ENCODE measurements at regions not wholly inside any gene's neighbourhood (a gene's known extent, or its start where the extent isn't known, plus 50 kb on each side); places are given as distances from the start of the nearest gene placed in this dataset.
"Not testable (repeated sequence)": the region's sequence is repeated elsewhere in the genome, so short reads cannot be mapped to it uniquely, and the experiment has no call there.

DNA sequence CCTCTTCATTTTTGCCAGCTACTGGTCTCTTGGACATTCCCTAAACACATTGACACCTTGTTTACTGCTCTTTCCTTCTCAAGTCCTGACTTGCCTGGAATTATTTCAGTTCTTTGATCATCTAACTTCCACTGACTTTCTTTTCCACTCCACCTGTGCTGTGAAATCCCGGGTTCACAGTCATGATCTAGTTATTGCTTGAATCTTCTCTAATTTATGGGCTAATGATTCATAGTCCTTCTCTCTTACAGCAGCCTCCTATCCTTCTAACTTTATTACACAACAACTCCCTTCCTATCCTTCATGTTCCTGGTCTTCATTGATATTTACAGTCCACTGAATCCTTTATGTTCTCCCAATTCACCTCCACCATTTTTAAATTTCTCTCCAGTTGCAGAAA lies 260.1 kb downstream of the C12orf75 start:
- no peak for DNase-seq

DNA sequence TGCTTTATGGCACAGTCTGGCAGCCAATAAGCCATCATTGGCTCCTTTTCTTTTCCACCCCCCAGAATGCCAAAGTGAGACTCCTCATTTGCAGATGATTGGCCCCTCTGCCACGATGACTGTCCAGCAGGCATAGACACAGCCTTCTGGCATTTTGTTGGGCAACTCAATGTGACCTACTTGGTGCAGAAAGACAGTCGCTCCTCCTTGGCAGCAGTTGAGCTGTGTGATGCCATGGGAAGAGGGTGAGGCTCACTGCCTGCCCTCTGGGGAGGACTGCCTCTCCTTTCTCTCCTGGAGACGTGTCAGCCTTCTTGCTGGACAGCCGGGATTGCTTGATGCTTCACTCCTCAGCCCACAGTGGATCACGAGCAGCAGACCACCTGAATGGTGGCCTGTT lies 264.9 kb downstream of the C12orf75 start:
- DNase-seq, result no peak

GRCh38 chr12:105596731-105597130 lies 266.2 kb downstream of the C12orf75 start:
- DNase-seq, result no peak

- DNase-seq, result no peak
Observed at GRCh38 chr12:105598031-105598430, 267.5 kb downstream of the C12orf75 start.

DNA sequence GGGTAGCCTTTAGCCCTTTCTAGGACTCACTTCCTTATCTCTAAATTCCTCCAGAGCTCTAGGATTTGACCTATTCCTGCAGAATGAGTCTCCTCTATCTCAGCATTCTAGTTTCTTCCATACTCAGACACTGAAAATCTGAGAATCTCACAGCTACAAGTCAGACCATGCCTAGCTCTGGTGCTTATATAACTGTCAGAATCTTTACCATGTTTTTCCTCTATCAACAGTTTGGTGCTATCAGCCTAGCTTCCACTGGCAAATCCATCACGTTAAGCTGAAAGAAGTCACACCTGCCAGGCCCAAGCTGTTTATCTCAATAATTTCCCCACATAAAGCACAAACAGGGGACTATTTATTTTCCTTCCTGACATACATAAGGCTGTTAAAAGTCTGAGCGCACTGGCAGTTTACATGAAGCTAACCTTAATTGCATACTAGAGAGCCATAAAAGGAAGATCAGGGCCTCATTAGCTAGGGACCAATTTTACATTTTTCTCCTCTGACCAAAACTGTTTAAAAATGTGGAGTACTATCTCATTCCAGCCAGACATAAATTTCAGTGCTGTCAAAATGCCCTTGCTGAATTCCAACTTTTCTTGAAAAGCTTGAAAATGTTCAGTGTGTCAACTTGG lies 270.5 kb downstream of the C12orf75 start:
- no peak for DNase-seq

- not testable (repeated sequence) for DNase-seq
Observed at GRCh38 chr12:105602312-105602711, 271.8 kb downstream of the C12orf75 start.

GRCh38 chr12:105604281-105604680 lies 273.8 kb downstream of the C12orf75 start:
- not testable (repeated sequence) for DNase-seq

GRCh38 chr12:105606613-105607012 lies 276.1 kb downstream of the C12orf75 start:
- DNase-seq, result not testable (repeated sequence)

DNA sequence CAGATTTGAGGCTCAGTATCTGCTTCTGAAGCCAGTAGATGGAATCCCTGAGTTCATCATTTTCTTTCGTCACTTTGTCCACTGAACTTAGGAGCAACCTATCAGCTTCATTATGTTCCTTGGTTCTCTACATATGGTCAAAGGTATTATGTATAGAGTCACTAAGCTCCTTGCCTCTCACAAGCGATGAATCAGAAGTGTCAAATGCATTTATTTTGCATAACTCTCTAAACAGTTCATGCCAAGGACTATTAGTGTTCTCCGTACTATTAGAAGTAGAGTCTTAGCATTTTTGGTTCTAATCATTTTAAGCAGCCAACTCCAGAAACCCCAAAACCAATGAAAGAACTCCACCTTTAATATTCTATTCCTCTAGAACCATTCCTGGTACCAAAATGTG lies 278.5 kb downstream of the C12orf75 start:
- DNase-seq, result not testable (repeated sequence)

- DNase-seq, result no peak
Observed at GRCh38 chr12:105610459-105610858, 280.0 kb downstream of the C12orf75 start.

DNA sequence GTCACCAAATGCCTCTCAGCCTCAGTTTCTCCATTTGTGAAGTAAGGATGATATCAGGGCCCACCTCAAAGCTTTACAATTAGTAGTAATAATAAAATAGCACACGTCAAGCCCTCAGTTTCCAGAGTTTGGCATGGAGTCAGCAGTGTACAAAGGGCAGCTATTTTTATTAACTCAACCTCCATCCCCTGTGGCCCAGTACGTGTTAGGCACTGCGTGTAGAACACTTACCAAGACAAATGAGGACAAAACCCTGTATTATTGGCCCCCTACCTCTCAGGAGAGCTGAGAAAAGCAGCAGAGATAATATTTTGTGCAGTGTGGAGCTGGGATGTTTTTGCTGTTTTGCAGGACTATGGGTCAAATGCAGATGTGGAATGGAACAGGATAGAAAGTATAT lies 280.8 kb downstream of the C12orf75 start:
- no peak for DNase-seq

DNA sequence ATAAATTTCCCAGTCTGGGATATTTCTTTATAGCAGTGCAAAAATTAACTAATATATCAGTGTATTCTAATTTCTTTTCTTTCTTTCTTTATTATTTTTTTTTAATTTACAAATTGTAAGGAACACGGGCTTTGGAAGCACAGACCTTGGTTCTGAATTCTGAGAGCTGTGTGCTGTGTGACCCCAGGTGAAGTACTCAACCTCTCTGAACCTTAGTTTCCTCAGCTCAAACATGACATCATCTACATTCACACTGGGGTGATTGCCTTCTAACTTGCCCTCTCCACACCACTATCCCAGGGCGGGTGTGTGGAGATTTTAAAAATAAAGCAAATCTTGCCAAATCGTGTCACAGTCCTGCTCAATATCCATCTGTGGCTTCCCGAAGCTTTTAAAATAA lies 282.8 kb downstream of the C12orf75 start:
- no peak for DNase-seq

DNA sequence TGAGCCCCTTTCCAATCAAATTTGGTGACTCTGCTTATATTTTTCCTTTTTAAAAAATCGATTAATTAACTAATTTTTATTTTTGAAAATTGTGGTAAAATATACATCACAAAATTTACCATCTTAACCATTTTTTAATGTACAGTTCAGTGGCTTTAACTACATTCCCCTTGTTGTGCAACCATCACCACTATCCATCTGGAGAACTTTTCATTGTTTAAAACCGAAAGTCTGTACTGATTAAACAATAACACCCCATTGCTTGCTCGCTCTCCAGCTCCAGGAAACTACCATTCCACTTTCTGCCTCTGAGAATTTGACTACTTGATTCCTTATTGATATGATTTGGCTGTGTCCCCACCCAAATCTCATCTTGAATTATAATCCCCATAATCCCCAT lies 283.4 kb downstream of the C12orf75 start:
- DNase-seq, result no peak

GRCh38 chr12:105616971-105617540 lies 286.6 kb downstream of the C12orf75 start:
- DNase-seq, result no peak

GRCh38 chr12:105622220-105622619 lies 291.7 kb downstream of the C12orf75 start:
- DNase-seq, result no peak

DNA sequence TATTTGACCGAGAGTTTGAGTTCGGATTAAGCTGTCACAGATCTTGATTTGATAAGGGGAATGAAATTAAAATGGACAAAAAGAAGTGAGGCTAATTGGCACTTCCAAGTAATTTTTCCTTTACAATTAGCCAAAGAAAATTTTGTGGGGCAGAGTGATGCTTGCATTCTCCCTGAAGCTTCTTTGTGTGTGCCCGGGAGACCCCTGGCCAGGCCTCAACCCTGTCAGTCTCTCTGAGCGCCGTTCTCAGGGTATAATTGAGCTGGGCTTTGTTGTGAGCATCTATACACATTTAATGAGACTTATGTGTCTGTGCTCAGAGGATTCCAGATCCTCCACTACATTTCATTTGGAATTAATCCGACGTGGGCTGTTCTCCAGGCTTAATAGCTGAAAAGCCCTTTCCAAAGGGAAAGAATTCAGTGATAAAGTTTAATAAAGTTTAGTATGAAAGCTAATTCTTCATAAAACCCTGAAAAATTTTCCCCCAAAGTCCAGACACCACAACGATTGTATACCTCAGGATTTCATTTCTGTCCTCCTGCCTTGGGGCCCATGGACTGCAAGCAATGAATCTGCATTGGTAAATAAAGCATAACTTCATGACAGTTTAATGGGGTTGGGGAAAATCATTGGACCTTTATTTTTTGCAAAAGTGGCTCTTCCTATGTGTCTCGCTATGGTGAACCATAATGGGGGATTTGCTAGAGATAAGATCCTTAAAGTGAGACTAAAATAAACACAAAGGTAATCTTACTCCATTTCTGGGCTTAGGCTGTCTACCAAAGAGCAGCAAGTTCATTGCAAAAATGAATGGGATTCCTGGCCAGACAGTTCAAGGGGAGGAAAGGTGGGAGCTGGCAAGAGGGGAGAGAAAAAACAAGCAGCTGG lies 292.6 kb downstream of the C12orf75 start:
- no peak for DNase-seq

DNA sequence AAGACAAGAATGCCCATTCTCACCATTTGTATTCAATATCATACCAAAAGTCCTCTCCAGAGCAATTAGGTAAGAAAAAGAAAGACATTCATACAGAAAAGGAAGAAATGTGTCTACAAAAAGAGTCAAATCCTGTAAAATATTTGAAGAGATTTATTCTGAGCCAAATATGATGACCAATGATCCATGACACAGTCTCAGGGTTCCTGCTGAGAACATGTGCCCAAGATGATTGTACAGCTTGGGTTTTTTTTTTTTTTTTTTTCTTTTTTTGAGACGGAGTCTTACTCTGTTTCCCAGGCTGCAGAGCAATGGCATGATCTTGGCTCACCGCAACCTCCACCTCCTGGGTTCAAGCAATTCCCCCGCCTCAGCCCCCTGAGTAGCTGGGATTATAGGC lies 296.2 kb downstream of the C12orf75 start:
- DNase-seq, result no peak

GRCh38 chr12:105637470-105637869 lies 307.0 kb downstream of the C12orf75 start:
- no peak for DNase-seq

DNA sequence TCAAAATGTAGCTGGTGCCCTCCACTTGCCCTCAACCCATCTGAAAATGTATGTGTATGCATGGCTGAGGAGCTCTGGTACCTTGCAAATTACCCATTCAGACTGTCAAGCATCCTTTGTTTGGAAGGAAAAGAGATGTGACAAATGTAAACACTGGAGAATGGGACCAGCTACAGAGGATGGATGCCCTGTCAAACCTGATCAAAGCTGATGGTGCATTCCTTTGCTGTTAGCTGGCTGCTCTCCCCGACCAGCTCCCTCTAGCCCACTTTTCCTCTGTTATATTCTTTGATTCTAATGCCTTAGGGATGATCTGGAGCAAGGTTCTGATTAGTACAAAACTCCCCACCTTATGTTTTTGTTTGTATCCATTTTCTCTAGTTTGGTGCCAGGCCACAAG lies 310.3 kb downstream of the C12orf75 start:
- DNase-seq, result no peak

- DNase-seq, result no peak
Observed at GRCh38 chr12:105641749-105642148, 311.3 kb downstream of the C12orf75 start.

DNA sequence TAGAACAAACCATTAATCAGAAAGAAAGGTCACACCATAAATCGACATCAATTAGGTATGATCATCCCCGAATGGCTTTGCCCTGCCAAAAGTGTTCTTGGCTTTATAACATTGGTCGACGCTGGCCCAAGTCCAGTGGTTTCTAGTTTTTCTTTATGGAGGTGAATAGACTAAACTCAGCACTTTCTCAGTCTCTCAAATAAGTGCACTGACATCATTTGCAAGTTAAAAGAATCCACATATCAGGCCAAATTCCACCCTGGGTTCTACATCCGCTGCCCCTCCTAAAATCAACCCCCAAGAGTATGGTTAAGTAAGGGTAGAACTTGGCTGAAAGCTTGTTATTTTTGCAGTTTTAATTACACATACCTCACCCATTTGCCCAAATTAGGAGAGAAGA lies 314.3 kb downstream of the C12orf75 start:
- no peak for DNase-seq

- no peak for DNase-seq
Observed at GRCh38 chr12:105654606-105655005, 324.1 kb downstream of the C12orf75 start.

GRCh38 chr12:105658389-105658788 lies 327.9 kb downstream of the C12orf75 start:
- DNase-seq, result no peak
